GM19239 (cell line): ENCODE measurements at regions not wholly inside any gene's neighbourhood (a gene's known extent, or its start where the extent isn't known, plus 50 kb on each side); places are given as distances from the start of the nearest gene placed in this dataset.
A peak's percentile ranks its signal among the peaks of the same experiment; 100 is the strongest.

Source experiments
- DNase-seq: peaks from one replicate; pipeline ENCODE4 v3.0.0; 2011; ENCODE audit warnings: low spot score; ENCODE audit not compliant: insufficient read length
- FAIRE-seq: peaks from 2 replicates; lab custom pipeline; 2011; peaks lifted over from hg19 to GRCh38; lab: Jason Lieb, UNC

DNA sequence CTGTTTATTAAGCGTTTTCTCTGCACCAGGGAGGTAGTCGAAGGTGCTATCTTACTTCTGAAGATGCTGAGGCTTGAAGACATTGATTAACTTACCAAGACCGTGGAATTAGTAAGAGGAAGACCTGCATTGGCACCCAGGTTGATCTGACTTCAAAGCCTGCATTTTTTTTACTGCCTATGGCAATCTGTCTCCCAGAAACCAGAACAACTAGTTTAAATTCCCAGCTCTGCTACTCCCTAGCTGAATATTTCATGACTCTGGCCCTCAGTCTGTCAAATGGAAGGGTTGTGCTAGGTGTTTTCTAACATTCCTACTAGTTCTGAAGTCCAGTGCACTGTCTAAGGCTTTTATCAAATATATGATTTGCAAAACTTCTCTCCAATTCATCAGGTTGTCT, 52.0 kb upstream of the GRAMD1B start:
- DNase-seq, result no peak
- FAIRE-seq, result no peak

DNA sequence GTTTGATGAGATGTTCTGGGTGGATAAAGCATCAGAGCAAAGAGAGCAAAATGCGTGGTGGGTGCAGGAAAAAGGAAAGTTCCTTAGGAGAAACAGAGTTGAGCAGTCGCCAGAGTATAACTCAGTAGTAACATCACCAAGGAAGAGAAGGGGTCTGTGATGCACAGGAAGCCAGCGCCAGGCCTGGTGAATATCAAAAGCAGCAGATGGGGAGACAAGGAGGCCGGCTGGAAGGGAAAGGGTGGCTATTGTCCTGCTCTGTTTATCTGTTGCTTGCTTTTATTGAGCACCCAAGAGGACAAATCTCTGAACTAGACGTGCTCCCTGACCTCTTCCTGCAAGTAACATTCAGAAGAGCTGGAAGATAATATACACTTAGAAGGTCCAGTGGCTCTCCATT, 52.7 kb upstream of the GRAMD1B start:
- DNase-seq (no peak), FAIRE-seq (no peak)

DNA sequence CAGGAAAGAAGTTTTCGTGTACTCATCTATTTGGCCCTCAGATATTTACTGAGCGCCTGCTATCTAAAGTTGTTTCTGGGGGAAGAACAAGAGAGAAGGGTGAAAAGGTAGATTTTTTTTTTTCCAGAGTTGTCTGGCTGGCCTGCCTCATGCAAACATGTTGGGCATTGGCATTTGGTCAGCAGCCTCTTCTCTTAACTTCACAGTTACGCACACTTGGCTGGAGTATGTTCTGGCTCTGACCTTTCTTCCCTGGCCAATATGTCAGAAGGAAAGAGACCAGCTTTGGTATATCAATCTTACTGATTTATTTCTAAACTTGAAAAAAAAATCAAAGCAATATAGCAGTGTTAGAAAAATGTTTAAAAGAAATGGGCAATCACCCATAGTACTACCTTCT, 54.2 kb upstream of the GRAMD1B start:
- no peak for DNase-seq
- no peak for FAIRE-seq

DNA sequence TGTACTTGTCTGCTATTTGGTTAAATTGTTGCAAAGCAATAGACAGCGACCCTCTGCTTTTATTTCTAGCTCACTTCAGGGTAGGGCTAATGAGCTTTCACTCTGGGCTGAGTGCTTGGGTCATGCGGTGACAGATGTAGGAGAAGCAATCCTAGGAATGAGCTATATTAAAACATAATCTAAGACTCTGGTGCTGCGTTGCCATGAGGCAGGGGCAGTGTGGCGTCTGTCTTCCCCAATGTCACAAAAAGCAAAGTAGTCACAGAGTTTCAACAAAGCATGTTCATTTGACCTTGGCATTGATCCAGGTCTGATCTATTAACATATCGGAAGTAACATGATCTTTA, 55.5 kb upstream of the GRAMD1B start:
- FAIRE-seq, result no peak
- DNase-seq, result no peak

DNA sequence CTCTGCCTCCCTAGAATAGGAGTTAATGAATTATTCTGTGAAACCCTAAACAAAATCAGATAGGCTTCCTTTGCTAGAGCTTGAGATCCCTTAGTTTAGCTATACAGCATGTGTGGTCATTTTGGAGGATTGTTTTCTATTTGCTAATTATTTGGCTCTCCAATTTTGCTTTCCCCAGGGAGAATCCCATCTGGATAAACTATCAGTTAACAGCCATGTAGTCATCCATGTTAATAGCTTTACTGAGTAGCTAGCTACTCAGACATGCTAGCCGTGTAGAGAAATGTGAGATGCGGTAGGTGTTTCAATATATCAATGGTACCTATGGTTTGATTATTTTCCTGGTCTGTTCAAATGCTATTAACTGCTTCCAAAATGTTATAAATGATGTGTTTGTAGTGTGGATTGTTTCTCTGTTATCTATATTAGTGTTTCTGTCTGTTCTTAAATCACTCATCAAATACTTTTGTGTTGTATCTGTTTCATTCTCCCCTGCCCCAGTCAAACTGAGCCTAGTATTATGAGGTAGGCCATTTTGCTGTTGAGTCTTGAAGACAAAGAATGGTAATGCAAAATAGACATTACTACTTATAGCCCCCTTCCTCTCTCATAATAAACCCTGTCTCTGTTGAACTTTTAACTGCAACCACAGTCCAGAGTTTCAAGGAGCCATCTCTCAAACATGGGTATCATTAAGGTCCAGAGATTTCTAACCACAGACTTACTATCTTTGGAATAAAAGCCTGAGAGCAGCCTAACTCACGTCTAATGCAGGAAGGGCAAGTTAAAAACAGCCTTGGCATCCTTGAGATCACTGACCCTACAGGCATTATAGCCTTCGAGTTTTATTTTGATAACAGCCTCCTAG, 56.1 kb upstream of the GRAMD1B start:
- DNase-seq (no peak), FAIRE-seq (no peak)

DNA sequence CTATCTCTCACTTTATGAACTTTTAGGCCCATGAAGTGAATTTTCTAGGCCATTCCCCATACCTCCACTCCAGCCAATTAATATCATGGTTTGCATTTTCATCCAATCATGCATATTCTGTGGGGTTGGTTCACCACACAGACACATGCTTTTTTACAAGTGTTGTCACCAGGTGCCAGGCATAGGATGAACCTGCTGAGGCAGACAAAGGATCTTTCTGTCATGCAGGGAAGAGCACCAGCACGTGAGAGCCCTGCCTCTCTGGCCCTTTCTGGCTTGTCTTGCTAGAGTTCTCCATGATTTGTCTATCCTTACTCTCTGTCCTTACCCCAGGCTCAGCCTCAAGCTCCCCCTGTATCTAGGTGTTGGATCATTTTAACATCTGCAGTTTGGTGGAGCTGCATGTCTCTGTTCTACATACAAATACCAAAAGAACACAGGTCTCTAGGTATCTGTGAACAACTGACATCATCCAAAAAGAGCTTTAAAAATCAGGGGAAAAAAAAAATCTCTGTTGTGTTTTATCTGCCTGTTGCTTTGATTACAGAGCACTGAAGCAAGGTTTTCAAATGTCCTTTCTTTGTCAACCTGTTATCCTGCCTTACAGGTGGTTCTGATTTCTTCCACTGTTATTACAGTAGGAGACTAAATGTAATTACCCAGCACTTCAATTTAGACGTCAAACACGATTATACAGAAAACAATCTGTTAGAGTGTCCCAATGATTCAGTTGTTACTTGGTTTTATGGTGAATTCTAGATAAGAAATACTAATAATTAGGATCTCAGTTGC, 58.4 kb upstream of the GRAMD1B start:
- DNase-seq, result no peak
- FAIRE-seq, result no peak

DNA sequence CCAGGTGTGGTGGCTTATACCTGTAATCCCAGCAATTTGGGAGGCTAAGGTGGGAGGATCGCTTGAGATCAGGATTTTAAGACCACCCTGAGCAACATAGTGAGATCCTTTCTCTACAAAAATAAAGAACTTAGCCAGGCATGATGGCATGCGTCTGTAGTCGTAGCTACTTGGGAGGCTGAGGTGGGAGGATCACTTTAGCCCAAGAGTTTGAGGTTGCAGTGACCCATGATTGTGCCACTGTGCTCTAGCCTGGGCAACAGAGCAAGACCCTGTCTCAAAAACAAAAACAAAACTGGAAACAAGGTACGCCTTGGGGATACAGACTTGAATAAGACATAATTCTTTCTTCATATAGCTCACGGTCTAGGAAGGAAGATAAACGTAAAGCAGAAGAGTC, 63.1 kb upstream of the GRAMD1B start:
- no peak for FAIRE-seq
- DNase-seq, result no peak

DNA sequence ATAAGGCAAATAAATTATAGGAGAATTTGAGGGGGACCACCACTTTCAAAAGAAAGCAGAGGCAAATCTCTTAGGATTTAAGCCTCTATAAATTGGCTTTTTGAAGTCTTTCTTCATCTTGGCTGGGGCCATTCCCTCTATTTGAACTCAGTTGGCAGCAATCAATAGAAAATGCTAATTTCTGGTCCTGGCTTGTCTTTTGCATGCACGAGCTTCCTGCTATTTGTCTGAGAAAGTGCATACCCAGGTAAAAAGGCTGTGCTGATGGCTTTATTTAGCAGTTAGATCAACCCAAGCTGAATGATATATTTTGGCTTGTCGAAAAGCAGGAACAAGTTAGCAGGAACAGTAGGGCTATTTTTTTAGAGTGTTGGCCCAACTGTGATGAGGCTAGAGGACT, 64.1 kb upstream of the GRAMD1B start:
- DNase-seq (no peak), FAIRE-seq (no peak)

DNA sequence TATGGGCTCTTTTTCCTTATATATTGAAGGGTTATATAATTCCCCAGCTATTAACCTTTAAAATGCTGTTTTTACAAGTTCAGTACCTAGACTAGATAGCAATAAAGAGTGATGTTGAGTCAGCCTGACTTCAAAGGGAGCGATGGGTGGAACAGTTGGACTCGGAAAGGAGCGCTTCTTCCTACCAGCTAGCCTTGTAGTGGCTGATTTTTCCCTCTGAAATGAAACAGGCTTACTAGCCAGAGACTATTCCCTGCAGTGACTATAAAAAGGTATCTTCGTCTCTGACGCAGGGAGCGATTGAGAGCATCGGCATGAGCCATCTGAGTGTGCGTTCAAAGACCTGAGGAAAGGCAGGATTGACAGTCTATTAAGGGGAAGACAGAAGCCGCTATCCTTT, 66.0 kb upstream of the GRAMD1B start:
- FAIRE-seq (no peak), DNase-seq (no peak)

DNA sequence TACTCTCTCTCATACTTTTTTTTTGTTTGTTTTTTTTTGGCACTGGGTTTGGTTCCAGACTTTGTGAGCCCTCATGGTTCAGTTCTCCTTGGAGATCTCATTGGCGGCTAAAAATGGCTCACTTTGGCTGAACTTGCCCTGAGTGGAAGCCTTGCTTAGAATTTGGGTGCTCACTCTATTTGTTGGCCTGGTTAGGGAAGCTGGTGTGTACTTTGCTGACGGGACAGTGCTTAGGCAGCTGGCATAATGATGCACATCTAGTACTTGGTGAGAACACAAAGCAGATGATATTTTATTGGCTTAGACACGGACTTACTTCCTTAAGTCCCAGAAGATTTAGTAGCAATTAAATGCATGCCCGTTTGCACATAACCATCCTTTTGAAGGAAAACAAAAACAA, 66.5 kb upstream of the GRAMD1B start:
- DNase-seq (no peak), FAIRE-seq (no peak)

DNA sequence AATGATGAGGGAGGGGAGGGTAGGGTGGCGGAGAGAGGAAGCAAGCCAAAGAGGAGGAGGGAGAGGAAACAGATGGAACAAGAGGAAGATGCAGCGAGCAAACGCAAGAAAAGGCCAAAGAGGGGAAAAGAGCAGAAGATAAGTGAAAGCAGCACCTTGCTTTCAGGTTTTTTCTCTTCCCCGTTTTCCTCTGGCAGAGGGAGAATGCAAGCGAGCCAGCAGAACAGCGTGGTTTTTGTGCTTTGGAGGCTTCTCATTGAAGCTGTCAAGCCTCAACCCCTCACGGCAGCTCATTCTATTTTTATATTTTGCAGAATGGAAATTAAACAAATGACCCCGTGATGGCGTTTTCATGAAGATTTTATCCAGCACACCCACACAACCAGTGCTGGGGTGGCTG, 67.1 kb upstream of the GRAMD1B start:
- no peak for FAIRE-seq
- DNase-seq, result no peak

DNA sequence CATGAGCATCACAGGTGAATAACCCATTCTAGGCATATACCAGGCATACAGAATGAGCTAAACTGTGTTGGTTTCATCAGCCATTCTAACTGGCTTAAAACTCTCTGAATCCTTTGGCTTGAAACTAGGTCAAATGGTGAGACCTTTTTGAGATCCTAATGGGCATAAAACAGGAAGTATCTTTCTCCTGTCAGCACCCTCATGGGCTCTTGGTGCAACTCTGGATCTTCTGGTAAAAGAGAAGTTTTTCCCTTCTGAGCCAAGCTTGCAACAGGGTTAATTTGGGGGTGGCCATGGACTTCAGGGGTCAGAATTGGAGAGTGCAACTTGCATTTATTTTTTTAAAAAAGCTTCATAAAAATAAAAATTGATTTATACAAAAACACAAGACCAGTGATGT, 67.9 kb upstream of the GRAMD1B start:
- DNase-seq (no peak), FAIRE-seq (no peak)

DNA sequence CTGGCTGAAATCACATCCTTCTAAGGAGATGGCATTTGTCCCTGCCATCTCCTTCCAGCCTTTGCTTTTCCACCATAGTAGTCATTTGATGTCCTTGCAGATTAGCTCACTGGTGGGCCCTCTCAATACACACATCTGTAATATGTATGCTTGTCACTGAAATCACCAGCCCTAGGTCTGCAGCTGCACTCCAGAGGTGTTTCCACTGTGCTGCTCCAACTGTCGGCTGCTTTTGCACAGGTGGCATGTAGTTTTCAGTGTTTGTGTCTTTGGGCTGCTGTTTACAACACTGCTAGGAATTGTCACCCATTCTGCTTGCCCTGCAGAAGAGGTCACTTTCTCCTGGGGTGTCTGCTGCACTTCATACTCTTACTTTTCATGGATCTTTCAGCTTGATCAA, 69.0 kb upstream of the GRAMD1B start:
- FAIRE-seq (no peak), DNase-seq (no peak)

DNA sequence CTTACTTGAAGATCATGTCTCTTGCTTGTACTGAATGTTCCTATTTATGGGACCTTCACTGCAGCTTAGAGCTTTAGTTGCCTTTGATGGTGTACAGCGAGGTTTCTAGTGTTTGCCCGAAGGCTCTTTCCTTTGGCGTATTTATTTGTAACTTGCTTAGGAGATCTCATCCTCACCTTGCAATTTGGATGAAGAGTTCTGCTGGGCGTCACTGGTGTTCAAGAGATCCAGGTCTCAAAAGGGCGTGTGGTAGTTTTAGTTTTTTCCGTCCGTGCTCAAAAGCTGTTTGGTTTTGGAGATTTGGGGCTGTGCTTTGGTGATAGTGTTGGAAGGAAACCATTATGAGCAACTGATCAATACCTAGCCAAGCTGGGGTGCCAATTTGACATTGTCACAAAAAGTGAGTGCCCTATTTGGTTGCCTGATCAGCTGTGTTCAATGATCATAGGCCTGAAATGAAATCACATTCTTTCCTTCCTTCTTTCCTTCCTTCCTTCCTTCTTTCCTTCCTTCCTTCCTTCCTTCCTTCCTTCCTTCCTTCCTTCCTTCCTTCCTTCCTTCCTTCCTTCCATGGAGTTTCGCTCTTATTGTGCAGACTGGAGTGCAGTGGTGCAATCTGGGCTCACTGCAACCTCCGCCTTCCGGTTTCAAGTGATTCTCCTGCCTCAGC, 69.7 kb upstream of the GRAMD1B start:
- FAIRE-seq, result no peak
- DNase-seq, result no peak

DNA sequence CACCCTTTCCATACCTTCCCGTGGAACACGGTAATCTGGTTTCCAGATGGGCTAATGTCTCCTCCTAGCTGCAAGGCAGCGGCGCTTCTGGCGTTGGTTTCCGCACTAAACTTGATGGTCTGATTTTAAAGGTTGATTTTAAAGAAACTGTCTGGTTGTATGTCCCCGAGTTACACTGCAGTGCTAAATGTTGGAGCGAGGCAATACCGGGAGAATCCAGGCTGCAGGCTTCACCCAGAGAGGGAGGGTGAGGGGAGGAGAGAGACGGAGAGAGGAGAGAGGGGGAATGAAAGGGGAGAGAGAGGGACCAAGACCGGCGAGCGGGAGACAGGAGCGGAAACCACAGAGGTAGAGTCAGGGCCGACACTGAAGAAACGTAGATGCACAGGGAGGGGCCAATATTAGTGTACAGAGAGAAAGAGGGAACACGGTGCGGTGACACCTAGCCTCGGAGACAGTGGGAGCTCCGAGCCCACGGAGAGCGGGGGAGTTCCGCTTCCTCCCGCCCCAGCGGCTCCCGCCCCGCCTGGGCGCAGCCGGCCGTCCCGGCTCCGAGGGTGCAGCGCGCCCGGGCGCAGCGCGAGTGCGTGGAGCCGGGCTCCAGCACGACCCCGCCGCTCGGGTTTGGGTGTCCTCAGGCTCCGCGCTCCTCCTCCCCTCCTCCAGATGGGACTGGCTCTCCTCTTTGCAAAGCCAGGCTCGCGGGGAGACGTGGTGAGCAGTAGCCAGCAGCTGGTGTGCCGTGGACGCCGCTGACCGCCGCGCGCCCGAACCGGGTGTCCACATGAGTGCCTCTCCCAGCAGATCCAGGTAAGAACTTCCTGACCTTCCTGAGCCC, 71.9 kb upstream of the GRAMD1B start:
- DNase-seq (no peak), FAIRE-seq (no peak)

DNA sequence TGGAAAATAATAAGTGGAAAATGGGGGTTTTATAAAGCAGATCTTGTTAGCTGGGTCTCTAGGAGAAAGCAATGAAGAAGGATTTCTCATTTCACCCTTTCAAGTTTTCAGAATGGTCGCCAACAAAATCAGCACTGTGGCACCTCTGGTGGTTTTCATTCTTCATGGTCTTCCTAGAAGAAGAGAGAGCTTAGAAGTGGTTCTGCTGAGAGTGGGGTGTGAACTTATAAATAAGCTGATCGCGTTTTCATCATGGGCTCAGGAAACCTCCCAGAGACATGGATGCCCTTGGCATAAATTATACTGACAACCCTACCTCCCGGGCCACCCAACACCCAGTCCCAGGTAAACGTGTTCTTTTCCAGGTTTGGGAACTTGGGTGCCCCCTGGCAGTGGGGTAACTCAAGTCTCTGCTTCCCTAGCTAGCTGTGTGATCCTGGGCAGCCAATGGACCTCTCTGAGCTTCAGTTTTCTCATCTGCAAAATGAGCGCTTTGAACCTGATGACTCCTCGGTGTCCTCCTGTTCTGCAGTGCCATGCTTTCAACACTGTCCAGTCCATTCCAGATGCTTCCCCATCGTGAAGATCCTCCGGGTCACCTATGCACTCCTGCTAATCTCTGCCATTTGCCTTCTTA, 72.6 kb upstream of the GRAMD1B start:
- DNase-seq, result no peak
- peak; percentile 71 for FAIRE-seq

DNA sequence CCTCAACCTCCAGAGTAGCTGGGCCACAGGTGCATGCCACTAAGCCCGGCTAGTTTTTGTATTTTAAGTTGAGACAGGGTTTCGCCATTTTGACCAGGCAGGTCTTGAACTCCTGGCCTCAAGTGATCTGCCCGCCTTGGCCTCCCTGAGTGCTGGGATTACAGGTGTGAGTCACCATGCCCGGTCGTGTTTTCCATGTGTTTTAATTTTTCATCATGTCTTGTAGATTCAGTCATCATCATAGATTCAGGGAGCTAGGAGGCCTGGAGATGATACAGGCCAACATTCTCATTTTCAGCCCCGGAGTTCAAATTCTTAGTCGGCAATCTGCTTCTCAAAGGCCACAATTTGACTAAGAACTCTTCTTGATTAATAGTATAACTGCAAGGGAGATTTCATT, 73.5 kb upstream of the GRAMD1B start:
- FAIRE-seq (no peak), DNase-seq (no peak)

DNA sequence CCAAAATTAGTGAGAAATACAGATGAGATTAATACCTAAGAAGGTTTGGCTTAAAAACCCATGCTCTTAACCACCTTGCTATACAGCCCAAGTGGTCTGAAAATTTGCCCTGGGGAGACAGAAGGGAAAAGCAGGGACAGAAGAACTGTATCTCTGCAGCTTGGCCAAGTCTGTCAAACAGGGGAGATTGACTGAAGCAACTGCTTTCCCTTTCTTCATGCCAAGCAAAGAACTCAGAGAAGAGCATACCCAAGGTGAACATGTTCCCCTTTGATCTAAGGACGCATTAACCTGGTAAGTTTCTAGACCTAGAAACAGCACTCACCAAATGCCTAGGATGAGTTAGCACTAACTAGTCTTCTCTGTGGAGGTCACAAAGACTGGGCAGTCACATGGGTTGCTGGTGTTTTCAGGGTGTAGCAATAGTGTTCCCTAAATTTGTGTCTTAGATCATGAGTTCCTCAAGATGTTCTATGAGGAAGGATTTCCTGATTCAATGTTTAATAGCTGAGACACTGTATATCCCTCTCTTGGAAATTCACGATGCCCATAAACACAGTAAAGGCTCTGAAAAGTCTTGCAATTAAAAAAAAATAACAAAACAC, 75.6 kb upstream of the GRAMD1B start:
- FAIRE-seq (no peak), DNase-seq (no peak)

DNA sequence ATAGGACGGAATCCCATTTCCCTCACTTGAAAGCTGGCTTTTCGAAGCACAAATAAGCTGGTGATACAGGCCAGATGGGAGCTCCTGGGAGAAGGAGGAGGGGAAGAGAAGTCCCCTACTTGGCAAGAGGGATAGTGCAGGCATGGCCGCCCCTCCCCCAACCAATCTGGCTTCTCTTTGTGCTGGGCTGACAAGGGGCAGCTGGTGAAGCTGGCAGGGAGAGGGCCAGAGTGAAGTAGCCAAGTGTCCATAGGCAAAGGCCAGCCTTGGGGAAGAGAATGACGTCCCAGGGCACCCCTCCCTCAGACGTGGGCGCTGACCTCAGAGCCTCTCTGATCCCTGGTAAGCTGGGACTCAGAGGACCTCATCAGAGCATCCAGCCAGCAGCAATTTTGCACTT, 78.7 kb upstream of the GRAMD1B start:
- FAIRE-seq, result no peak
- DNase-seq, result no peak

DNA sequence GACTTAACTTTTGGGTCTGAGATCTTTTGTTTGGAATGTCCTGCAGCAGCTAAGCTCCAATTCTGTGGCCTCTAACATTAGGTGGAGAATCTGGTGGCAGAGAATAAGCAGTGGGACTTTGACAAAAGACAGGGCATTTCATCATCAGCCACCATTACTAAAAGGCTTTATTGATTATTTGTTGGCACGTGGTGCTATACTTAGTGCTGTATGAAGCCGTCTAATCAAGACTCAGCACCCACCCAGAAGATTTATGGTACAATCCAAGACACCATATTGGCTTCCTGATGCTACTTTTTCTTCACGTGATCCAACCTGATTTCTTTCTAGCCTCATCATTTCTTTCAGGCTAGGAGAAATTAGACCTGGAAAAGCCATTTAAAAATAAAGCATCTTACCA, 80.7 kb upstream of the GRAMD1B start:
- DNase-seq (no peak), FAIRE-seq (no peak)
